GM23338 (cell line): ENCODE measurements at regions not wholly inside any gene's neighbourhood (a gene's known extent, or its start where the extent isn't known, plus 50 kb on each side); places are given as distances from the start of the nearest gene placed in this dataset.

Experiments
- ATAC-seq: fragments of 200-7000 bp; cut with Tn5 transposase; 3 replicates; pipeline ENCODE4 v1.9.1; 2020
- DNase-seq: peaks from one replicate; pipeline ENCODE4 v3.0.0-alpha.2; 2015; ENCODE audit warnings: low spot score
- H2AFZ ChIP-seq: fragments of 200-600 bp; sonication (generic); 2 replicates; pipeline ENCODE4 v1.8.0; 2016; ENCODE audit warnings: antibody characterized with exemption, mild to moderate bottlenecking, moderate library complexity
- H3F3A ChIP-seq: fragments of 200-600 bp; sonication (generic); replicated peaks from 2 replicates; pipeline ENCODE4 v1.8.0; 2017; ENCODE audit warnings: antibody characterized with exemption, mixed run types, low read depth
- H3K27ac ChIP-seq: fragments of 200-600 bp; sonication (generic); 2 replicates; pipeline ENCODE4 v1.6.1; 2016; ENCODE audit warnings: low read depth
- H3K27me3 ChIP-seq: fragments of 200-600 bp; sonication (generic); 2 replicates; pipeline ENCODE4 v1.8.0; 2016; ENCODE audit warnings: mild to moderate bottlenecking, mixed run types, moderate library complexity; ENCODE audit not compliant: insufficient read depth
- H3K36me3 ChIP-seq: fragments of 200-600 bp; sonication (generic); 2 replicates; pipeline ENCODE4 v1.8.0; 2016; ENCODE audit warnings: mild to moderate bottlenecking; ENCODE audit not compliant: insufficient read depth
- H3K4me1 ChIP-seq: fragments of 200-600 bp; sonication (generic); 2 replicates; pipeline ENCODE4 v1.8.0; 2016; ENCODE audit warnings: mild to moderate bottlenecking, moderate library complexity; ENCODE audit not compliant: insufficient read depth
- H3K4me2 ChIP-seq: fragments of 200-600 bp; sonication (generic); 2 replicates; pipeline ENCODE4 v1.7.1; 2017; ENCODE audit warnings: mixed run types
- H3K4me3 ChIP-seq: fragments of 200-600 bp; sonication (generic); 2 replicates; pipeline ENCODE4 v1.6.1; 2016; ENCODE audit warnings: mixed run types
- H3K79me2 ChIP-seq: fragments of 200-600 bp; sonication (generic); replicated peaks from 2 replicates; pipeline ENCODE4 v1.8.0; 2017; ENCODE audit warnings: mild to moderate bottlenecking; ENCODE audit not compliant: insufficient read depth
- H3K9me2 ChIP-seq: fragments of 200-600 bp; sonication (generic); 2 replicates; pipeline ENCODE4 v1.8.0; 2017; ENCODE audit not compliant: insufficient read depth
- H4K20me1 ChIP-seq: fragments of 200-600 bp; sonication (generic); replicated peaks from 2 replicates; pipeline ENCODE4 v1.8.0; 2017; ENCODE audit warnings: mild to moderate bottlenecking; ENCODE audit not compliant: insufficient read depth
- H3K27ac Mint-ChIP-seq: 2 replicates; pipeline ENCODE4 v1.8.0; 2020; ENCODE audit warnings: inconsistent platforms, mild to moderate bottlenecking, moderate library complexity, mixed read lengths
- H3K27me3 Mint-ChIP-seq: 3 replicates; pipeline ENCODE4 v1.8.0; 2022; ENCODE audit warnings: low read depth, mild to moderate bottlenecking, moderate library complexity, mixed read lengths, inconsistent platforms; ENCODE audit not compliant: insufficient read depth, poor library complexity
- H3K36me3 Mint-ChIP-seq: 3 replicates; pipeline ENCODE4 v1.8.0; 2021; ENCODE audit warnings: low read depth, mild to moderate bottlenecking, inconsistent platforms, moderate library complexity, mixed read lengths
- H3K4me1 Mint-ChIP-seq: 3 replicates; pipeline ENCODE4 v1.8.0; 2020; ENCODE audit warnings: mild to moderate bottlenecking, inconsistent platforms, mixed read lengths
- H3K4me3 Mint-ChIP-seq: 3 replicates; pipeline ENCODE4 v1.8.0; 2021; ENCODE audit warnings: moderate library complexity, mild to moderate bottlenecking, inconsistent platforms, mixed read lengths
- H3K9me3 Mint-ChIP-seq: 3 replicates; pipeline ENCODE4 v1.8.0; 2020; ENCODE audit warnings: moderate library complexity, mild to moderate bottlenecking, inconsistent platforms, mixed read lengths
- CREB1 ChIP-seq: fragments of 250-450 bp; sonication (Bioruptor Pico); IDR thresholded peaks from 2 replicates; pipeline ENCODE4 v1.5.0; 2020; ENCODE audit warnings: low read depth, mild to moderate bottlenecking, moderate library complexity
- EZH2 ChIP-seq: fragments of 200-600 bp; sonication (generic); IDR thresholded peaks from one replicate; pipeline ENCODE4 v1.8.0; 2017; ENCODE audit warnings: antibody characterized with exemption, mild to moderate bottlenecking, low read depth; ENCODE audit not compliant: unreplicated experiment
- EZH2phosphoT487 ChIP-seq: fragments of 200-600 bp; sonication (generic); IDR thresholded peaks from one replicate; pipeline ENCODE4 v1.8.1; 2018; ENCODE audit warnings: antibody characterized with exemption; ENCODE audit not compliant: unreplicated experiment
- JUNB ChIP-seq: IDR thresholded peaks from one replicate; pipeline ENCODE4 v1.6.1; 2016; ENCODE audit warnings: antibody characterized with exemption; ENCODE audit not compliant: unreplicated experiment
- NANOG ChIP-seq: IDR thresholded peaks from 2 replicates; pipeline ENCODE4 v1.6.1; 2016; ENCODE audit warnings: antibody characterized with exemption, borderline replicate concordance
- POLR2AphosphoS5 ChIP-seq: IDR thresholded peaks from 2 replicates; pipeline ENCODE4 v1.6.1; 2016; ENCODE audit warnings: antibody characterized with exemption, low read depth
- REST ChIP-seq: IDR thresholded peaks from one replicate; pipeline ENCODE4 v1.6.1; 2018; ENCODE audit warnings: antibody characterized with exemption; ENCODE audit not compliant: unreplicated experiment
- STAT1 ChIP-seq: IDR thresholded peaks from one replicate; pipeline ENCODE4 v1.6.1; 2016; ENCODE audit warnings: antibody characterized with exemption; ENCODE audit not compliant: unreplicated experiment
- ZNF114 ChIP-seq: fragments of 250-450 bp; sonication (Bioruptor Pico); IDR thresholded peaks from 2 replicates; pipeline ENCODE4 v1.5.0; 2020; ENCODE audit warnings: mild to moderate bottlenecking, moderate library complexity
- ZNF331 ChIP-seq: fragments of 250-450 bp; sonication (Bioruptor Pico); IDR thresholded peaks from 2 replicates; pipeline ENCODE4 v1.5.0; 2020; ENCODE audit warnings: low read depth, mild to moderate bottlenecking, moderate library complexity
- TF ChIP-seq, protein P1 (sequence below): fragments of 250-450 bp; sonication (Bioruptor Pico); IDR thresholded peaks from 2 replicates; pipeline ENCODE4 v1.5.0; 2020; ENCODE audit warnings: mild to moderate bottlenecking, moderate library complexity
- TF ChIP-seq, protein P2 (sequence below), 2 experiments: fragments of 200-600 bp in 1 of 2; sonication (generic) in 1 of 2; conservative IDR thresholded peaks; 2 replicates each; pipeline versions ENCODE4 v1.5.1 to v1.6.1; 2016 to 2017; ENCODE audit warnings: antibody characterized with exemption in 2 of 2, low read depth in 2 of 2, mild to moderate bottlenecking in 2 of 2, moderate library complexity in 1 of 2
- TF ChIP-seq, protein P3 (sequence below): IDR thresholded peaks from 2 replicates; pipeline ENCODE4 v1.6.1; 2016; ENCODE audit warnings: antibody characterized with exemption

GRCh38 chr9:129301941-129302340 lies 123.9 kb upstream of the IER5L start:
- ATAC-seq: no peak

More at GRCh38 chr9:129301941-129302340, 123.9 kb upstream of the IER5L start:
- Histone ChIP-seq H4K20me1 (no peaks in the 10 kb centered on the region), H3K79me2 (no peaks in the 10 kb centered on the region), H3K4me3 (no peak overlapping the region), H3K36me3 (0 out of 2 replicates have a peak, but pooled peaks cover 6% of the 10 kb centered on the region), H2AFZ (no peak overlapping the region), H3K27ac (no peak overlapping the region), H3K27me3 (no peaks in the 10 kb centered on the region), H3K4me2 (no peak overlapping the region), H3K9me2 (no peaks in the 10 kb centered on the region), H3K4me1 (no peaks in the 10 kb centered on the region), H3F3A (no peaks in the 10 kb centered on the region)
- Mint-ChIP-seq H3K4me1 (peaks cover 3% of the 10 kb centered on the region; the same call in 2 of the 3 replicates), H3K4me3 (no peak overlapping the region), H3K27me3 (peaks cover 14% of the 10 kb centered on the region), H3K27ac (no peak overlapping the region), H3K36me3 (peaks cover 14% of the 10 kb centered on the region; the same call in 2 of the 3 replicates), H3K9me3 (peaks cover 30% of the 10 kb centered on the region)
- TF ChIP-seq EZH2phosphoT487: no peak
- TF ChIP-seq CREB1 (CRISPR knock-in tag): no peak
- TF ChIP-seq STAT1: no peak
- TF ChIP-seq POLR2AphosphoS5: no peak
- TF ChIP-seq, protein P1, sequence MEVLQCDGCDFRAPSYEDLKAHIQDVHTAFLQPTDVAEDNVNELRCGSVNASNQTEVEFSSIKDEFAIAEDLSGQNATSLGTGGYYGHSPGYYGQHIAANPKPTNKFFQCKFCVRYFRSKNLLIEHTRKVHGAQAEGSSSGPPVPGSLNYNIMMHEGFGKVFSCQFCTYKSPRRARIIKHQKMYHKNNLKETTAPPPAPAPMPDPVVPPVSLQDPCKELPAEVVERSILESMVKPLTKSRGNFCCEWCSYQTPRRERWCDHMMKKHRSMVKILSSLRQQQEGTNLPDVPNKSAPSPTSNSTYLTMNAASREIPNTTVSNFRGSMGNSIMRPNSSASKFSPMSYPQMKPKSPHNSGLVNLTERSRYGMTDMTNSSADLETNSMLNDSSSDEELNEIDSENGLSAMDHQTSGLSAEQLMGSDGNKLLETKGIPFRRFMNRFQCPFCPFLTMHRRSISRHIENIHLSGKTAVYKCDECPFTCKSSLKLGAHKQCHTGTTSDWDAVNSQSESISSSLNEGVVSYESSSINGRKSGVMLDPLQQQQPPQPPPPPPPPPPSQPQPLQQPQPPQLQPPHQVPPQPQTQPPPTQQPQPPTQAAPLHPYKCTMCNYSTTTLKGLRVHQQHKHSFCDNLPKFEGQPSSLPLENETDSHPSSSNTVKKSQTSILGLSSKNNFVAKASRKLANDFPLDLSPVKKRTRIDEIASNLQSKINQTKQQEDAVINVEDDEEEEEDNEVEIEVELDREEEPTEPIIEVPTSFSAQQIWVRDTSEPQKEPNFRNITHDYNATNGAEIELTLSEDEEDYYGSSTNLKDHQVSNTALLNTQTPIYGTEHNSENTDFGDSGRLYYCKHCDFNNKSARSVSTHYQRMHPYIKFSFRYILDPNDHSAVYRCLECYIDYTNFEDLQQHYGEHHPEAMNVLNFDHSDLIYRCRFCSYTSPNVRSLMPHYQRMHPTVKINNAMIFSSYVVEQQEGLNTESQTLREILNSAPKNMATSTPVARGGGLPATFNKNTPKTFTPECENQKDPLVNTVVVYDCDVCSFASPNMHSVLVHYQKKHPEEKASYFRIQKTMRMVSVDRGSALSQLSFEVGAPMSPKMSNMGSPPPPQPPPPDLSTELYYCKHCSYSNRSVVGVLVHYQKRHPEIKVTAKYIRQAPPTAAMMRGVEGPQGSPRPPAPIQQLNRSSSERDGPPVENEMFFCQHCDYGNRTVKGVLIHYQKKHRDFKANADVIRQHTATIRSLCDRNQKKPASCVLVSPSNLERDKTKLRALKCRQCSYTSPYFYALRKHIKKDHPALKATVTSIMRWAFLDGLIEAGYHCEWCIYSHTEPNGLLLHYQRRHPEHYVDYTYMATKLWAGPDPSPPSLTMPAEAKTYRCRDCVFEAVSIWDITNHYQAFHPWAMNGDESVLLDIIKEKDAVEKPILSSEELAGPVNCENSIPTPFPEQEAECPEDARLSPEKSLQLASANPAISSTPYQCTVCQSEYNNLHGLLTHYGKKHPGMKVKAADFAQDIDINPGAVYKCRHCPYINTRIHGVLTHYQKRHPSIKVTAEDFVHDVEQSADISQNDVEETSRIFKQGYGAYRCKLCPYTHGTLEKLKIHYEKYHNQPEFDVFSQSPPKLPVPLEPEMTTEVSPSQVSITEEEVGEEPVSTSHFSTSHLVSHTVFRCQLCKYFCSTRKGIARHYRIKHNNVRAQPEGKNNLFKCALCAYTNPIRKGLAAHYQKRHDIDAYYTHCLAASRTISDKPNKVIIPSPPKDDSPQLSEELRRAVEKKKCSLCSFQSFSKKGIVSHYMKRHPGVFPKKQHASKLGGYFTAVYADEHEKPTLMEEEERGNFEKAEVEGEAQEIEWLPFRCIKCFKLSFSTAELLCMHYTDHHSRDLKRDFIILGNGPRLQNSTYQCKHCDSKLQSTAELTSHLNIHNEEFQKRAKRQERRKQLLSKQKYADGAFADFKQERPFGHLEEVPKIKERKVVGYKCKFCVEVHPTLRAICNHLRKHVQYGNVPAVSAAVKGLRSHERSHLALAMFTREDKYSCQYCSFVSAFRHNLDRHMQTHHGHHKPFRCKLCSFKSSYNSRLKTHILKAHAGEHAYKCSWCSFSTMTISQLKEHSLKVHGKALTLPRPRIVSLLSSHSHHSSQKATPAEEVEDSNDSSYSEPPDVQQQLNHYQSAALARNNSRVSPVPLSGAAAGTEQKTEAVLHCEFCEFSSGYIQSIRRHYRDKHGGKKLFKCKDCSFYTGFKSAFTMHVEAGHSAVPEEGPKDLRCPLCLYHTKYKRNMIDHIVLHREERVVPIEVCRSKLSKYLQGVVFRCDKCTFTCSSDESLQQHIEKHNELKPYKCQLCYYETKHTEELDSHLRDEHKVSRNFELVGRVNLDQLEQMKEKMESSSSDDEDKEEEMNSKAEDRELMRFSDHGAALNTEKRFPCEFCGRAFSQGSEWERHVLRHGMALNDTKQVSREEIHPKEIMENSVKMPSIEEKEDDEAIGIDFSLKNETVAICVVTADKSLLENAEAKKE (CRISPR knock-in tag): no peak
- TF ChIP-seq, protein P2, sequence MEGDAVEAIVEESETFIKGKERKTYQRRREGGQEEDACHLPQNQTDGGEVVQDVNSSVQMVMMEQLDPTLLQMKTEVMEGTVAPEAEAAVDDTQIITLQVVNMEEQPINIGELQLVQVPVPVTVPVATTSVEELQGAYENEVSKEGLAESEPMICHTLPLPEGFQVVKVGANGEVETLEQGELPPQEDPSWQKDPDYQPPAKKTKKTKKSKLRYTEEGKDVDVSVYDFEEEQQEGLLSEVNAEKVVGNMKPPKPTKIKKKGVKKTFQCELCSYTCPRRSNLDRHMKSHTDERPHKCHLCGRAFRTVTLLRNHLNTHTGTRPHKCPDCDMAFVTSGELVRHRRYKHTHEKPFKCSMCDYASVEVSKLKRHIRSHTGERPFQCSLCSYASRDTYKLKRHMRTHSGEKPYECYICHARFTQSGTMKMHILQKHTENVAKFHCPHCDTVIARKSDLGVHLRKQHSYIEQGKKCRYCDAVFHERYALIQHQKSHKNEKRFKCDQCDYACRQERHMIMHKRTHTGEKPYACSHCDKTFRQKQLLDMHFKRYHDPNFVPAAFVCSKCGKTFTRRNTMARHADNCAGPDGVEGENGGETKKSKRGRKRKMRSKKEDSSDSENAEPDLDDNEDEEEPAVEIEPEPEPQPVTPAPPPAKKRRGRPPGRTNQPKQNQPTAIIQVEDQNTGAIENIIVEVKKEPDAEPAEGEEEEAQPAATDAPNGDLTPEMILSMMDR (conservative IDR thresholded peaks at IDR 0.05; ENCODE audit: low read depth in 2 of 2): no peak
- TF ChIP-seq REST: no peak
- no peak for TF ChIP-seq ZNF114 (CRISPR knock-in tag)
- TF ChIP-seq ZNF331: no peak
- TF ChIP-seq JUNB: no peak
- TF ChIP-seq EZH2: no peak
- TF ChIP-seq, protein P3, sequence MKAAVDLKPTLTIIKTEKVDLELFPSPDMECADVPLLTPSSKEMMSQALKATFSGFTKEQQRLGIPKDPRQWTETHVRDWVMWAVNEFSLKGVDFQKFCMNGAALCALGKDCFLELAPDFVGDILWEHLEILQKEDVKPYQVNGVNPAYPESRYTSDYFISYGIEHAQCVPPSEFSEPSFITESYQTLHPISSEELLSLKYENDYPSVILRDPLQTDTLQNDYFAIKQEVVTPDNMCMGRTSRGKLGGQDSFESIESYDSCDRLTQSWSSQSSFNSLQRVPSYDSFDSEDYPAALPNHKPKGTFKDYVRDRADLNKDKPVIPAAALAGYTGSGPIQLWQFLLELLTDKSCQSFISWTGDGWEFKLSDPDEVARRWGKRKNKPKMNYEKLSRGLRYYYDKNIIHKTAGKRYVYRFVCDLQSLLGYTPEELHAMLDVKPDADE: no peak
- TF ChIP-seq NANOG: no peak
- DNase-seq: no peak
